HEK293 (cell line): ENCODE measurements at regions not wholly inside any gene's neighbourhood (a gene's known extent, or its start where the extent isn't known, plus 50 kb on each side); places are given as distances from the start of the nearest gene placed in this dataset.

Experiments
- CTCF ChIA-PET: fragments of 350-600 bp; formaldehyde crosslinking; extraction: SDS; loops from one replicate; lab custom pipeline; 2021; ENCODE audit warnings: antibody characterized with exemption; lab: Yijun Ruan, JAX
- POLR2A ChIA-PET: fragments of 300-600 bp; formaldehyde crosslinking; extraction: SDS; loops from one replicate; lab custom pipeline; 2020; ENCODE audit warnings: antibody characterized with exemption, inconsistent platforms; lab: Yijun Ruan, JAX
- H3K27ac ChIP-seq: fragments of 200-500 bp; sonication (Bioruptor generic); 2 replicates; pipeline ENCODE4 v1.5.1; 2014; ENCODE audit warnings: low read depth, low read length, control low read depth, inconsistent platforms; ENCODE audit errors: extremely low read depth
- H3K36me3 ChIP-seq, 2 experiments: fragments of 200-500 bp in 1 of 2; sonication (Bioruptor generic) in 1 of 2; 1 replicate in 1 of 2; 2 replicates in 1 of 2; pipeline ENCODE4 v1.5.1; 2014 to 2017; ENCODE audit warnings: inconsistent platforms in 2 of 2, low read length in 2 of 2; ENCODE audit not compliant: control insufficient read depth in 2 of 2, insufficient read depth in 1 of 2
- H3K4me1 ChIP-seq: fragments of 200-500 bp; sonication (Bioruptor generic); 2 replicates; pipeline ENCODE4 v1.5.1; 2014; ENCODE audit warnings: mild to moderate bottlenecking, low read length, inconsistent platforms; ENCODE audit not compliant: control insufficient read depth, insufficient read depth
- H3K4me3 ChIP-seq: 2 replicates; pipeline ENCODE4 v1.5.1; 2011; ENCODE audit warnings: low read depth, mild to moderate bottlenecking, control low read depth, low read length, moderate library complexity
- H3K9me3 ChIP-seq: fragments of 200-500 bp; sonication (Bioruptor generic); 2 replicates; pipeline ENCODE4 v1.5.1; 2014; ENCODE audit warnings: low read depth, low read length, inconsistent platforms; ENCODE audit not compliant: control insufficient read depth, insufficient read depth
- ELK4 ChIP-seq: IDR thresholded peaks from 2 replicates; pipeline ENCODE4 v1.6.1; 2011; ENCODE audit warnings: mild to moderate bottlenecking, low read depth, low read length, borderline replicate concordance
- FEZF1 ChIP-seq: fragments of 450-650 bp; formaldehyde crosslinking; IDR thresholded peaks from 2 replicates; pipeline ENCODE4 v1.5.1; 2016; ENCODE audit warnings: missing biosample characterization, missing genetic modification characterization
- GLI4 ChIP-seq: fragments of 450-650 bp; formaldehyde crosslinking; IDR thresholded peaks from 2 replicates; pipeline ENCODE4 v1.5.1; 2016; ENCODE audit warnings: missing biosample characterization, missing genetic modification characterization
- INSM2 ChIP-seq: fragments of 450-650 bp; formaldehyde crosslinking; IDR thresholded peaks from 2 replicates; pipeline ENCODE4 v1.5.1; 2016; ENCODE audit warnings: missing biosample characterization, missing genetic modification characterization
- PATZ1 ChIP-seq: fragments of 450-650 bp; formaldehyde crosslinking; IDR thresholded peaks from 2 replicates; pipeline ENCODE4 v1.5.1; 2016; ENCODE audit warnings: missing biosample characterization, missing genetic modification characterization
- PRDM2 ChIP-seq: fragments of 450-650 bp; formaldehyde crosslinking; IDR thresholded peaks from 2 replicates; pipeline ENCODE4 v1.5.1; 2016; ENCODE audit warnings: missing biosample characterization, missing genetic modification characterization, borderline replicate concordance
- PRDM4 ChIP-seq: fragments of 450-650 bp; formaldehyde crosslinking; IDR thresholded peaks from 2 replicates; pipeline ENCODE4 v1.5.1; 2017; ENCODE audit warnings: missing biosample characterization, missing genetic modification characterization
- YY1 ChIP-seq: fragments of 450-650 bp; formaldehyde crosslinking; IDR thresholded peaks from 2 replicates; pipeline ENCODE4 v1.5.1; 2018; ENCODE audit warnings: missing biosample characterization, missing genetic modification characterization
- ZBTB10 ChIP-seq: fragments of 450-650 bp; formaldehyde crosslinking; IDR thresholded peaks from 2 replicates; pipeline ENCODE4 v1.5.1; 2016; ENCODE audit warnings: missing biosample characterization, missing genetic modification characterization
- ZBTB17 ChIP-seq: fragments of 450-650 bp; formaldehyde crosslinking; IDR thresholded peaks from 2 replicates; pipeline ENCODE4 v1.5.1; 2016; ENCODE audit warnings: missing biosample characterization, missing genetic modification characterization
- ZNF140 ChIP-seq: fragments of 450-650 bp; formaldehyde crosslinking; IDR thresholded peaks from 2 replicates; pipeline ENCODE4 v1.5.1; 2016; ENCODE audit warnings: missing biosample characterization, missing genetic modification characterization
- ZNF16 ChIP-seq: fragments of 450-650 bp; formaldehyde crosslinking; IDR thresholded peaks from 2 replicates; pipeline ENCODE4 v1.5.1; 2016; ENCODE audit warnings: low read depth, missing biosample characterization, missing genetic modification characterization
- ZNF184 ChIP-seq: fragments of 450-650 bp; IDR thresholded peaks from 2 replicates; pipeline ENCODE4 v1.5.1; 2018; ENCODE audit warnings: missing biosample characterization, mild to moderate bottlenecking, missing genetic modification characterization
- ZNF26 ChIP-seq: fragments of 450-650 bp; formaldehyde crosslinking; IDR thresholded peaks from 2 replicates; pipeline ENCODE4 v1.5.1; 2016; ENCODE audit warnings: missing biosample characterization, missing genetic modification characterization
- ZNF274 ChIP-seq, 2 experiments: fragments of 200-500 bp in 1 of 2; fragments of 450-650 bp in 1 of 2; sonication (Bioruptor generic) in 1 of 2; formaldehyde crosslinking in 1 of 2; IDR thresholded peaks; 2 replicates each; pipeline versions ENCODE4 v1.5.1 to v1.6.1; 2014 to 2016; ENCODE audit warnings: borderline replicate concordance in 1 of 2, inconsistent platforms in 1 of 2, low read length in 1 of 2, missing biosample characterization in 1 of 2, missing genetic modification characterization in 1 of 2
- ZNF350 ChIP-seq: fragments of 450-650 bp; formaldehyde crosslinking; IDR thresholded peaks from 2 replicates; pipeline ENCODE4 v1.5.0; 2017; ENCODE audit warnings: missing biosample characterization, mild to moderate bottlenecking, missing genetic modification characterization
- ZNF624 ChIP-seq: fragments of 450-650 bp; formaldehyde crosslinking; IDR thresholded peaks from 2 replicates; pipeline ENCODE4 v1.5.1; 2017; ENCODE audit warnings: missing biosample characterization, missing genetic modification characterization
- ZNF677 ChIP-seq: fragments of 450-650 bp; IDR thresholded peaks from 2 replicates; pipeline ENCODE4 v1.5.0; 2018; ENCODE audit warnings: missing biosample characterization, mild to moderate bottlenecking, missing genetic modification characterization, moderate library complexity

GRCh38 chr16:75997606-75998005, 271.3 kb upstream of the CPHXL start (continued):
- TF ChIP-seq ELK4 (no peak), PRDM2 (no peak)

GRCh38 chr16:76007645-76008044, 269.6 kb upstream of the CNTNAP4 start:
- no peaks in the 10 kb centered on the region for H3K4me1 ChIP-seq
- H3K4me3 ChIP-seq, result no peak overlapping the region
- no peaks in the 10 kb centered on the region for H3K9me3 ChIP-seq
- CTCF ChIA-PET, result no interaction called here
- POLR2A ChIA-PET, result no interaction called here
- no peak overlapping the region for H3K27ac ChIP-seq
- H3K36me3 ChIP-seq, result no peaks in the 10 kb centered on the region
- no peak for TF ChIP-seq PATZ1
- TF ChIP-seq ZNF350 (tag by site-specific recombination), result no peak
- TF ChIP-seq PRDM4, result no peak
- TF ChIP-seq ZNF274 (IDR thresholded peaks at IDR 0.05; ENCODE audit: low read length), result no peak
- TF ChIP-seq ZNF274 (tag by site-specific recombination; IDR thresholded peaks at IDR 0.05; ENCODE audit: borderline replicate concordance), result no peak
- TF ChIP-seq ZNF184, result no peak
- TF ChIP-seq ZNF677 (tag by site-specific recombination), result no peak
- no peak for TF ChIP-seq ZBTB17
- no peak for TF ChIP-seq YY1 (tag by site-specific recombination)
- no peak for TF ChIP-seq ZNF624 (tag by site-specific recombination)
- no peak for TF ChIP-seq ZNF26 (tag by site-specific recombination)
- TF ChIP-seq ZNF16 (tag by site-specific recombination), result no peak
- no peak for TF ChIP-seq ZNF140 (tag by site-specific recombination)
- TF ChIP-seq ZBTB10 (tag by site-specific recombination), result no peak
- TF ChIP-seq INSM2 (tag by site-specific recombination), result no peak
- TF ChIP-seq GLI4 (tag by site-specific recombination), result no peak
- TF ChIP-seq FEZF1 (tag by site-specific recombination), result no peak
